ENCODE measurements at regions not wholly inside any gene's neighbourhood (a gene's known extent, or its start where the extent isn't known, plus 50 kb on each side); places are given as distances from the start of the nearest gene placed in this dataset.

GRCh38 chr3:23083701-23084100, 119.4 kb upstream of the UBE2E2 start:
- no peaks in the 10 kb centered on the region for H3K4me1 ChIP-seq
- BruUV-seq (replicated peaks): no TSS peak
- H3K4me3 ChIP-seq (ENCODE audit: low read depth, low read length): no peak overlapping the region
- H3K4me1 Mint-ChIP-seq (ENCODE audit: low read depth, unreplicated experiment): peaks cover 7% of the 10 kb centered on the region
- no peaks in the 10 kb centered on the region for H3K9me3 ChIP-seq
- H3K4me3 Mint-ChIP-seq (ENCODE audit: unreplicated experiment): no peak overlapping the region
- TF ChIP-seq, protein P1, sequence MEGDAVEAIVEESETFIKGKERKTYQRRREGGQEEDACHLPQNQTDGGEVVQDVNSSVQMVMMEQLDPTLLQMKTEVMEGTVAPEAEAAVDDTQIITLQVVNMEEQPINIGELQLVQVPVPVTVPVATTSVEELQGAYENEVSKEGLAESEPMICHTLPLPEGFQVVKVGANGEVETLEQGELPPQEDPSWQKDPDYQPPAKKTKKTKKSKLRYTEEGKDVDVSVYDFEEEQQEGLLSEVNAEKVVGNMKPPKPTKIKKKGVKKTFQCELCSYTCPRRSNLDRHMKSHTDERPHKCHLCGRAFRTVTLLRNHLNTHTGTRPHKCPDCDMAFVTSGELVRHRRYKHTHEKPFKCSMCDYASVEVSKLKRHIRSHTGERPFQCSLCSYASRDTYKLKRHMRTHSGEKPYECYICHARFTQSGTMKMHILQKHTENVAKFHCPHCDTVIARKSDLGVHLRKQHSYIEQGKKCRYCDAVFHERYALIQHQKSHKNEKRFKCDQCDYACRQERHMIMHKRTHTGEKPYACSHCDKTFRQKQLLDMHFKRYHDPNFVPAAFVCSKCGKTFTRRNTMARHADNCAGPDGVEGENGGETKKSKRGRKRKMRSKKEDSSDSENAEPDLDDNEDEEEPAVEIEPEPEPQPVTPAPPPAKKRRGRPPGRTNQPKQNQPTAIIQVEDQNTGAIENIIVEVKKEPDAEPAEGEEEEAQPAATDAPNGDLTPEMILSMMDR (IDR thresholded peaks at IDR 0.05; ENCODE audit: insufficient read depth in 1 of 2, low read depth in 1 of 2, low read length in 1 of 2, severe bottlenecking in 1 of 2, unreplicated experiment in 1 of 2): no peak
- POLR2A ChIA-PET: no interaction called here
- CTCF ChIA-PET: no interaction called here
- no peak overlapping the region for H3K27ac Mint-ChIP-seq (ENCODE audit: unreplicated experiment)
- no peaks in the 10 kb centered on the region for H3K27me3 Mint-ChIP-seq (ENCODE audit: insufficient read depth, unreplicated experiment)
- H3K36me3 ChIP-seq (ENCODE audit: control insufficient read depth, insufficient read depth, low read length): no peaks in the 10 kb centered on the region
- H3K9me3 Mint-ChIP-seq (ENCODE audit: unreplicated experiment): no peaks in the 10 kb centered on the region
- intact Hi-C loops (cut with micrococcal nuclease; ENCODE audit: unreplicated experiment): no loop called here
- H3K27me3 ChIP-seq (replicated peaks; ENCODE audit: control insufficient read depth, insufficient read depth, low read length): no peaks in the 10 kb centered on the region
- no peaks in the 10 kb centered on the region for H3K36me3 Mint-ChIP-seq (ENCODE audit: insufficient read depth, unreplicated experiment)
- no peak for DNase-seq

GRCh38 chr3:23084367-23084766, 118.8 kb upstream of the UBE2E2 start:
- no peaks in the 10 kb centered on the region for H3K36me3 Mint-ChIP-seq (ENCODE audit: insufficient read depth, unreplicated experiment)
- H3K27me3 Mint-ChIP-seq (ENCODE audit: insufficient read depth, unreplicated experiment): no peaks in the 10 kb centered on the region
- H3K4me3 ChIP-seq (ENCODE audit: low read depth, low read length): no peak overlapping the region
- no peak overlapping the region for H3K4me3 Mint-ChIP-seq (ENCODE audit: unreplicated experiment)
- TF ChIP-seq, protein P1 (IDR thresholded peaks at IDR 0.05; ENCODE audit: insufficient read depth in 1 of 2, low read depth in 1 of 2, low read length in 1 of 2, severe bottlenecking in 1 of 2, unreplicated experiment in 1 of 2): no peak
- peaks cover 7% of the 10 kb centered on the region for H3K4me1 Mint-ChIP-seq (ENCODE audit: low read depth, unreplicated experiment)
- no peaks in the 10 kb centered on the region for H3K9me3 Mint-ChIP-seq (ENCODE audit: unreplicated experiment)
- ChIA-PET POLR2A (no interaction called here), CTCF (no interaction called here)
- H3K27ac Mint-ChIP-seq (ENCODE audit: unreplicated experiment): no peak overlapping the region
- no peaks in the 10 kb centered on the region for H3K36me3 ChIP-seq (ENCODE audit: control insufficient read depth, insufficient read depth, low read length)
- no peaks in the 10 kb centered on the region for H3K4me1 ChIP-seq
- intact Hi-C loops (cut with micrococcal nuclease; ENCODE audit: unreplicated experiment): no loop called here
- no peaks in the 10 kb centered on the region for H3K27me3 ChIP-seq (replicated peaks; ENCODE audit: control insufficient read depth, insufficient read depth, low read length)
- H3K9me3 ChIP-seq: no peaks in the 10 kb centered on the region
- DNase-seq: no peak
- BruUV-seq (replicated peaks): no TSS peak

GRCh38 chr3:23085261-23085660, 117.9 kb upstream of the UBE2E2 start:
- BruUV-seq (replicated peaks): no TSS peak
- Histone ChIP-seq H3K27me3 (replicated peaks; ENCODE audit: control insufficient read depth, insufficient read depth, low read length) (no peaks in the 10 kb centered on the region), H3K36me3 (ENCODE audit: control insufficient read depth, insufficient read depth, low read length) (no peaks in the 10 kb centered on the region), H3K4me3 (ENCODE audit: low read depth, low read length) (no peak overlapping the region), H3K4me1 (no peaks in the 10 kb centered on the region), H3K9me3 (no peaks in the 10 kb centered on the region)
- ChIA-PET CTCF (no interaction called here), POLR2A (no interaction called here)
- intact Hi-C loops (cut with micrococcal nuclease; ENCODE audit: unreplicated experiment): no loop called here
- Mint-ChIP-seq H3K27me3 (ENCODE audit: insufficient read depth, unreplicated experiment) (no peaks in the 10 kb centered on the region), H3K4me1 (ENCODE audit: low read depth, unreplicated experiment) (no peaks in the 10 kb centered on the region), H3K36me3 (ENCODE audit: insufficient read depth, unreplicated experiment) (no peaks in the 10 kb centered on the region), H3K9me3 (ENCODE audit: unreplicated experiment) (no peaks in the 10 kb centered on the region), H3K4me3 (ENCODE audit: unreplicated experiment) (no peak overlapping the region), H3K27ac (ENCODE audit: unreplicated experiment) (no peak overlapping the region)
- TF ChIP-seq, protein P1 (IDR thresholded peaks at IDR 0.05; ENCODE audit: insufficient read depth in 1 of 2, low read depth in 1 of 2, low read length in 1 of 2, severe bottlenecking in 1 of 2, unreplicated experiment in 1 of 2): no peak
- DNase-seq: no peak

Data from Caco-2 (cell line).